ENCODE measurements at regions not wholly inside any gene's neighbourhood (a gene's known extent, or its start where the extent isn't known, plus 50 kb on each side); places are given as distances from the start of the nearest gene placed in this dataset.

GRCh38 chr16:54579106-54579728 lies 292.6 kb upstream of the IRX3 start:
- H3K9me3 Mint-ChIP-seq, result no peaks in the 10 kb centered on the region; the same call in 2 of the 3 replicates
- peaks cover 16% of the 10 kb centered on the region for H3K4me1 ChIP-seq (ENCODE audit: insufficient read depth)
- H3K36me3 Mint-ChIP-seq (ENCODE audit: low read depth), result no peaks in the 10 kb centered on the region
- no peak overlapping the region for H2AFZ ChIP-seq
- peaks cover 6% of the 10 kb centered on the region; the same call in 1 of the 2 replicates for H3K27me3 ChIP-seq (ENCODE audit: insufficient read depth)
- no peak overlapping the region for H3K4me3 Mint-ChIP-seq
- H3K27ac ChIP-seq (ENCODE audit: low read depth), result no peak overlapping the region
- H3K4me2 ChIP-seq, result no peak overlapping the region
- H3F3A ChIP-seq (replicated peaks; ENCODE audit: low read depth), result no peaks in the 10 kb centered on the region; the same call in 1 of the 2 replicates
- H4K20me1 ChIP-seq (replicated peaks; ENCODE audit: insufficient read depth), result no peaks in the 10 kb centered on the region; the same call in 1 of the 2 replicates
- TF ChIP-seq ZNF114 (CRISPR knock-in tag; IDR thresholded peaks at IDR 0.05), result no peak
- TF ChIP-seq, protein P1, sequence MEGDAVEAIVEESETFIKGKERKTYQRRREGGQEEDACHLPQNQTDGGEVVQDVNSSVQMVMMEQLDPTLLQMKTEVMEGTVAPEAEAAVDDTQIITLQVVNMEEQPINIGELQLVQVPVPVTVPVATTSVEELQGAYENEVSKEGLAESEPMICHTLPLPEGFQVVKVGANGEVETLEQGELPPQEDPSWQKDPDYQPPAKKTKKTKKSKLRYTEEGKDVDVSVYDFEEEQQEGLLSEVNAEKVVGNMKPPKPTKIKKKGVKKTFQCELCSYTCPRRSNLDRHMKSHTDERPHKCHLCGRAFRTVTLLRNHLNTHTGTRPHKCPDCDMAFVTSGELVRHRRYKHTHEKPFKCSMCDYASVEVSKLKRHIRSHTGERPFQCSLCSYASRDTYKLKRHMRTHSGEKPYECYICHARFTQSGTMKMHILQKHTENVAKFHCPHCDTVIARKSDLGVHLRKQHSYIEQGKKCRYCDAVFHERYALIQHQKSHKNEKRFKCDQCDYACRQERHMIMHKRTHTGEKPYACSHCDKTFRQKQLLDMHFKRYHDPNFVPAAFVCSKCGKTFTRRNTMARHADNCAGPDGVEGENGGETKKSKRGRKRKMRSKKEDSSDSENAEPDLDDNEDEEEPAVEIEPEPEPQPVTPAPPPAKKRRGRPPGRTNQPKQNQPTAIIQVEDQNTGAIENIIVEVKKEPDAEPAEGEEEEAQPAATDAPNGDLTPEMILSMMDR (conservative IDR thresholded peaks at IDR 0.05; ENCODE audit: low read depth in 2 of 2), result no peak
- no peak for TF ChIP-seq ETS1 (IDR thresholded peaks at IDR 0.05)
- TF ChIP-seq REST (IDR thresholded peaks at IDR 0.05; ENCODE audit: unreplicated experiment), result no peak
- no peak for TF ChIP-seq ZNF462 (CRISPR knock-in tag; IDR thresholded peaks at IDR 0.05)
- no peak for TF ChIP-seq JUNB (IDR thresholded peaks at IDR 0.05; ENCODE audit: unreplicated experiment)
- no peak overlapping the region for H3K4me3 ChIP-seq
- peaks cover 20% of the 10 kb centered on the region for H3K4me1 Mint-ChIP-seq
- H3K27ac Mint-ChIP-seq, result no peak overlapping the region
- no peaks in the 10 kb centered on the region for H3K9me2 ChIP-seq (ENCODE audit: insufficient read depth)
- no peak for DNase-seq (ENCODE audit: low spot score)
- no peaks in the 10 kb centered on the region for H3K36me3 ChIP-seq (ENCODE audit: insufficient read depth)
- no peak for ATAC-seq
- no peaks in the 10 kb centered on the region for H3K79me2 ChIP-seq (replicated peaks; ENCODE audit: insufficient read depth)
- H3K27me3 Mint-ChIP-seq (ENCODE audit: insufficient read depth, low read depth, poor library complexity), result peaks cover 17% of the 10 kb centered on the region
